ENCODE measurements at regions not wholly inside any gene's neighbourhood (a gene's known extent, or its start where the extent isn't known, plus 50 kb on each side); places are given as distances from the start of the nearest gene placed in this dataset.
"Not testable (repeated sequence)": the region's sequence is repeated elsewhere in the genome, so short reads cannot be mapped to it uniquely, and the experiment has no call there.

GRCh38 chr1:119254067-119254720 is 113.7 kb upstream of the WARS2 start:
- DNase-seq: no peak

- DNase-seq: not testable (repeated sequence)
Measured at GRCh38 chr1:119256089-119256488, 112.5 kb upstream of the HAO2 start.

GRCh38 chr1:119260506-119260905 is 108.1 kb upstream of the HAO2 start:
- no peak for DNase-seq

GRCh38 chr1:119266386-119266785 is 102.2 kb upstream of the HAO2 start:
- no peak for DNase-seq

- DNase-seq: no peak
Measured at GRCh38 chr1:119266858-119267257, 101.7 kb upstream of the HAO2 start.

- not testable (repeated sequence) for DNase-seq
Measured at GRCh38 chr1:119267288-119267687, 101.3 kb upstream of the HAO2 start.

GRCh38 chr1:119268879-119269278 is 99.7 kb upstream of the HAO2 start:
- no peak for DNase-seq

- DNase-seq: peak in 4 of 6 experiments; percentile 2 to 28 (median 7)
Measured at GRCh38 chr1:119275145-119276134, 93.1 kb upstream of the HAO2 start.

GRCh38 chr1:119276558-119276957 is 92.0 kb upstream of the HAO2 start:
- DNase-seq: no peak

- DNase-seq: no peak
Measured at GRCh38 chr1:119279456-119280381, 88.9 kb upstream of the HAO2 start.

GRCh38 chr1:119285482-119285881 is 83.1 kb upstream of the HAO2 start:
- no peak for DNase-seq

GRCh38 chr1:119286587-119287181 is 81.9 kb upstream of the HAO2 start:
- peak in 2 of 6 experiments; percentile 3 to 5 for DNase-seq

GRCh38 chr1:119288751-119289150 is 79.8 kb upstream of the HAO2 start:
- DNase-seq: no peak

- DNase-seq: no peak
Measured at GRCh38 chr1:119290297-119290696, 78.3 kb upstream of the HAO2 start.

GRCh38 chr1:119291611-119292206 is 76.9 kb upstream of the HAO2 start:
- no peak for DNase-seq

GRCh38 chr1:119293797-119294196 is 74.8 kb upstream of the HAO2 start:
- DNase-seq: no peak

GRCh38 chr1:119294199-119294598 is 74.4 kb upstream of the HAO2 start:
- no peak for DNase-seq

GRCh38 chr1:119294722-119295121 is 73.9 kb upstream of the HAO2 start:
- DNase-seq: peak in 2 of 6 experiments; percentile 10 to 11

GRCh38 chr1:119298687-119299303 is 69.8 kb upstream of the HAO2 start:
- peak in 2 of 6 experiments; percentile 3 to 17 for DNase-seq

- DNase-seq: no peak
Measured at GRCh38 chr1:119302011-119302410, 66.6 kb upstream of the HAO2 start.

- DNase-seq: no peak
Measured at GRCh38 chr1:119308130-119308700, 60.4 kb upstream of the HAO2 start.

Data from stimulated activated naive CD4-positive, alpha-beta T cell (primary cell).